ENCODE measurements at regions not wholly inside any gene's neighbourhood (a gene's known extent, or its start where the extent isn't known, plus 50 kb on each side); places are given as distances from the start of the nearest gene placed in this dataset.
"Not testable (repeated sequence)": the region's sequence is repeated elsewhere in the genome, so short reads cannot be mapped to it uniquely, and the experiment has no call there.

DNA sequence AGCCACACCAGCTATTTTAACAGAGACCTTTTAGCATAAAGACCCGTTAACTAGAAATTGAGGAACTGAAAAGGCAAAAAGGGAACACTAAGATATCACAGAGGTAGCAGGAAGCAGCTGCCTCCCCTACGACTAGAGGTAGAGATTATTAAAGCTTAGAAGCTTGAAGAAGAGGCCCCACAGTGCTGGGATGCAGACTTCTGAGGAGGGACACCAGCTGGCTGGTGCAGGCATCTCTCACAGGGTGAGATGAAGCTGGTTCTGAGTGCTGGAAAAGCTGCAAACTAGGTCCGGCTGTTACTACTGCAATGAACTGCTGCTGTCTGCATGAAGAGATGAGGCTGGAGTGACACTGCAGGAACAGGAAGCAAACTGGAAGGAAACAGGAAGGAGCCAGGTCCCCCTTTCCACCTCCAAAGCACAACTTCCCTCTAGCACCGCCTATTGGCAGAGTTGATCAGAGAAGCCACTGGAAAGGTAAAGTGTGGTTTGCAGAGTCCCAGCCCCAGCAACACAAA lies 61.2 kb upstream of the MRPS9 start:
- peak in 1 of 2 donors; percentile 19 for DNase-seq (ENCODE audit: low read depth in 1 of 2, low spot score in 1 of 2)

DNA sequence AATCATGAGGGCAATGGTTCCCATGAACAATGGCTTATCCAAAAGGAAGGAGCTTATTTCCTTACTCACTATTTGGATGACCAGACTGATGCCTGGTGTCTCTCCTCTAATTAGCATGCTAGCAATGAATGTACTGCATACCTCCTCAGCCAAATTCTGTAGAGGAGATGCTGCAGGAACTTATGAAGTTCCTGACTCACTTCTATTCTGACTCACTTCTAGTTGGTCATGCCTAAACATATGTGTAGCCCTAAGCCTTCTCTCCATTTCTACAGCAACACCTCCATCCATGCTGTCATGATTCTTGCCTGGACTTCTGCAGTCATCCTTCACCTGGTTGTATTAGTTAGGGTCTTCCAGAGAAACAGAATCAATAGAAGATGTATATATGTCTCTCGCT lies 59.9 kb upstream of the MRPS9 start:
- DNase-seq (ENCODE audit: low read depth in 1 of 2, low spot score in 1 of 2) = no peak

DNA sequence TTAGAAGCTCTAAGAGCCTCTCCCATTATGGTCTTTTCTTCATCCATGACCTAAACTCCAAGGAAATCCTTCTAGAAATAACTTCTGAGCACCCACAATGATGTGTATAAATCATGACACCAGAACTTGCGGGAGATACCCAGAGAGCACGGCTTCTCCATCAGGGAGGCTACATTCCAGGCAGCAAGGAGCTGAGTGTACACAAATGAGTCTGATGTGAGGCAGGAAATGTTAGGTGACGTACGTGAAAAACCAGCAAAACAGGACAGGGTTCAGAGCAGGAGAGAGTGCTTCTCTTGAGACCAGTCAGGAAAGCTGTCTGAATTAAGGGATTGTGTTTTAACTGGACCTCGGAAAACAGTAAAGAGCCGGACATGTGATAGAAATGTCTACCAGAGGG lies 58.1 kb upstream of the MRPS9 start:
- DNase-seq (ENCODE audit: low read depth in 1 of 2, low spot score in 1 of 2) = not testable (repeated sequence)

DNA sequence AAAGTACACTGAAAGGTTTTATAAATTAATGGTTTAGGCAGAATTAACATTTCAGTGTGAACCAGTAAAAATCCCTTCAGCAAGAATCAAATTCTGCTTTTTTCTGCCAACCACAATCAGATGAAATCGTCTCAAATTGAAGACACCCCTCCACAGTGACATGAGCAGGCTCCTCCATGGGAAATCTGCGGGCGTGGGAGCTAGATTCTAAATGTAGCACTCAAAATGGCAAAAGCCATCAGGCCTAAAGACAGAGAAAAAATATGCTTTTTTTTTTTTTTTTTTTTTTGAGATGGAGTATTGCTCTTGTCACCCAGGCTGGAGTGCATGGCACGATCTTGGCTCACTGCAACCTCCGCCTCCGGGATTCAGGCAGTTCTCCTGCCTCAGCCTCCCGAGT lies 55.8 kb upstream of the MRPS9 start:
- no peak for DNase-seq (ENCODE audit: low read depth in 1 of 2, low spot score in 1 of 2)

Data from activated CD4-positive, alpha-beta T cell treated with anti-CD3 and anti-CD28 coated beads, Interleukin-2, amount 50 U/mL, for 24 hours (primary cell).